Activated CD8-positive, alpha-beta T cell treated with anti-CD3 and anti-CD28 coated beads, Interleukin-2, amount 10 ng/mL, durations not matched to agents 7 days and 5 days (primary cell): ENCODE measurements at regions not wholly inside any gene's neighbourhood (a gene's known extent, or its start where the extent isn't known, plus 50 kb on each side); places are given as distances from the start of the nearest gene placed in this dataset.

ENCODE experiments used
- ATAC-seq: fragments of 150-1000 bp; cut with Tn5 transposase; one replicate; pipeline ENCODE4 v1.10.0; 2021; ENCODE audit warnings: moderate library complexity
- CTCF ChIA-PET: fragments of 350-600 bp; sonication (Branson Sonifier 250); formaldehyde crosslinking; loops from one replicate; lab custom pipeline; 2021; ENCODE audit warnings: antibody characterized with exemption; lab: Charles Lee
- POLR2A ChIA-PET: fragments of 350-600 bp; sonication (Branson Sonifier 250); formaldehyde crosslinking; loops from one replicate; lab custom pipeline; 2021; ENCODE audit warnings: antibody characterized with exemption; lab: Charles Lee
- DNase-seq: peaks from one replicate; pipeline ENCODE4 v3.0.0-alpha.2; 2020
- H3K27ac Mint-ChIP-seq: one replicate; pipeline ENCODE4 v1.8.0; 2021; ENCODE audit warnings: mild to moderate bottlenecking, mixed read lengths
- H3K27me3 Mint-ChIP-seq: one replicate; pipeline ENCODE4 v1.8.0; 2021; ENCODE audit warnings: low read depth, mixed read lengths
- H3K36me3 Mint-ChIP-seq: one replicate; pipeline ENCODE4 v1.8.0; 2021; ENCODE audit warnings: low read depth, mixed read lengths
- H3K4me1 Mint-ChIP-seq: one replicate; pipeline ENCODE4 v1.8.0; 2021; ENCODE audit warnings: low read depth, mixed read lengths
- H3K4me3 Mint-ChIP-seq: one replicate; pipeline ENCODE4 v1.8.0; 2021; ENCODE audit warnings: mild to moderate bottlenecking, mixed read lengths
- H3K9me3 Mint-ChIP-seq: one replicate; pipeline ENCODE4 v1.8.0; 2022; ENCODE audit warnings: mixed read lengths; ENCODE audit not compliant: insufficient read depth

GRCh38 chr4:23353200-23353599, 536.6 kb downstream of the PPARGC1A start:
- no peaks in the 10 kb centered on the region for H3K36me3 Mint-ChIP-seq
- POLR2A ChIA-PET = no interaction called here
- H3K9me3 Mint-ChIP-seq = no peaks in the 10 kb centered on the region
- H3K27ac Mint-ChIP-seq = no peak overlapping the region
- DNase-seq (no peak), ATAC-seq (no peak)
- H3K4me3 Mint-ChIP-seq = no peak overlapping the region
- no peaks in the 10 kb centered on the region for H3K27me3 Mint-ChIP-seq
- H3K4me1 Mint-ChIP-seq = peaks cover 2% of the 10 kb centered on the region
- CTCF ChIA-PET = no interaction called here

- ChIA-PET CTCF (no interaction called here), POLR2A (no interaction called here)
- Mint-ChIP-seq H3K27ac (no peak overlapping the region), H3K9me3 (no peaks in the 10 kb centered on the region), H3K4me1 (peaks cover 2% of the 10 kb centered on the region), H3K36me3 (no peaks in the 10 kb centered on the region), H3K27me3 (no peaks in the 10 kb centered on the region), H3K4me3 (no peak overlapping the region)
- ATAC-seq (no peak), DNase-seq (no peak)
Observed at GRCh38 chr4:23348789-23349498, 540.9 kb downstream of the PPARGC1A start.

GRCh38 chr4:23337292-23337691, 552.6 kb downstream of the PPARGC1A start:
- H3K27ac Mint-ChIP-seq = no peak overlapping the region
- H3K9me3 Mint-ChIP-seq = peaks cover 6% of the 10 kb centered on the region
- H3K27me3 Mint-ChIP-seq = no peaks in the 10 kb centered on the region
- DNase-seq (no peak), ATAC-seq (no peak)
- peaks cover 24% of the 10 kb centered on the region for H3K4me1 Mint-ChIP-seq
- ChIA-PET POLR2A (no interaction called here), CTCF (no interaction called here)
- no peaks in the 10 kb centered on the region for H3K36me3 Mint-ChIP-seq
- no peak overlapping the region for H3K4me3 Mint-ChIP-seq

- ATAC-seq = peak; percentile 91
- H3K27ac Mint-ChIP-seq = peak overlapping the region; percentile 77
- H3K9me3 Mint-ChIP-seq = peaks cover 6% of the 10 kb centered on the region
- H3K4me1 Mint-ChIP-seq = peaks cover 24% of the 10 kb centered on the region
- ChIA-PET CTCF (interaction anchor here (0.7 kb wide), 1 partner anchor 71 kb away, joined by 3 read pairs; no protein-coding TSS in a partner anchor), POLR2A (interaction anchor here (0.6 to 1.4 kb wide), 2 partner anchors 28 to 1250 kb away, joined by 3 read pairs; partner anchors contain the start of gene DHX15)
- H3K36me3 Mint-ChIP-seq = no peaks in the 10 kb centered on the region
- DNase-seq = peak; percentile 56
- peak overlapping the region; percentile 31 for H3K4me3 Mint-ChIP-seq
- H3K27me3 Mint-ChIP-seq = no peaks in the 10 kb centered on the region
Observed at GRCh38 chr4:23333946-23334878, 555.6 kb downstream of the PPARGC1A start.

- ATAC-seq (peak; percentile 29), DNase-seq (peak; percentile 24)
- Mint-ChIP-seq H3K9me3 (peaks cover 6% of the 10 kb centered on the region), H3K4me1 (peaks cover 24% of the 10 kb centered on the region), H3K27ac (no peak overlapping the region), H3K36me3 (no peaks in the 10 kb centered on the region), H3K4me3 (no peak overlapping the region), H3K27me3 (no peaks in the 10 kb centered on the region)
- POLR2A ChIA-PET = no interaction called here
- CTCF ChIA-PET = interaction anchor here (0.7 kb wide), 1 partner anchor 71 kb away, joined by 3 read pairs; no protein-coding TSS in a partner anchor
Observed at GRCh38 chr4:23333556-23333945, 556.3 kb downstream of the PPARGC1A start.

GRCh38 chr4:23332313-23332712, 557.5 kb downstream of the PPARGC1A start:
- Mint-ChIP-seq H3K4me1 (peaks cover 24% of the 10 kb centered on the region), H3K27me3 (no peaks in the 10 kb centered on the region), H3K36me3 (no peaks in the 10 kb centered on the region), H3K4me3 (no peak overlapping the region), H3K27ac (no peak overlapping the region), H3K9me3 (no peaks in the 10 kb centered on the region)
- ATAC-seq (no peak), DNase-seq (no peak)
- ChIA-PET CTCF (interaction anchor here (1.0 kb wide), 1 partner anchor 11 kb away, joined by 3 read pairs; no protein-coding TSS in a partner anchor), POLR2A (no interaction called here)

- POLR2A ChIA-PET = no interaction called here
- no peaks in the 10 kb centered on the region for H3K9me3 Mint-ChIP-seq
- H3K36me3 Mint-ChIP-seq = no peaks in the 10 kb centered on the region
- peaks cover 3% of the 10 kb centered on the region for H3K4me1 Mint-ChIP-seq
- CTCF ChIA-PET = no interaction called here
- H3K27ac Mint-ChIP-seq = no peak overlapping the region
- no peaks in the 10 kb centered on the region for H3K27me3 Mint-ChIP-seq
- DNase-seq (no peak), ATAC-seq (no peak)
- H3K4me3 Mint-ChIP-seq = no peak overlapping the region
Observed at GRCh38 chr4:23327120-23327519, 562.7 kb downstream of the PPARGC1A start.

GRCh38 chr4:23324021-23324690, 565.7 kb downstream of the PPARGC1A start:
- peaks cover 3% of the 10 kb centered on the region for H3K9me3 Mint-ChIP-seq
- no peak for DNase-seq
- CTCF ChIA-PET = no interaction called here

GRCh38 chr4:23323436-23323835, 566.4 kb downstream of the PPARGC1A start:
- Mint-ChIP-seq H3K27ac (no peak overlapping the region), H3K4me3 (no peak overlapping the region), H3K27me3 (no peaks in the 10 kb centered on the region), H3K36me3 (no peaks in the 10 kb centered on the region), H3K4me1 (peaks cover 3% of the 10 kb centered on the region), H3K9me3 (peaks cover 3% of the 10 kb centered on the region)
- ATAC-seq (no peak), DNase-seq (no peak)
- POLR2A ChIA-PET = no interaction called here
- CTCF ChIA-PET = no interaction called here

More at GRCh38 chr4:23324021-23324690, 565.7 kb downstream of the PPARGC1A start:
- Mint-ChIP-seq H3K4me3 (no peak overlapping the region), H3K36me3 (no peaks in the 10 kb centered on the region), H3K27ac (no peak overlapping the region), H3K27me3 (no peaks in the 10 kb centered on the region), H3K4me1 (peaks cover 3% of the 10 kb centered on the region)
- no peak for ATAC-seq
- POLR2A ChIA-PET = no interaction called here

- no peak for DNase-seq
- no peak for ATAC-seq
- POLR2A ChIA-PET = no interaction called here
Observed at GRCh38 chr4:23322732-23323131, 567.1 kb downstream of the PPARGC1A start.

GRCh38 chr4:23320931-23321587, 568.8 kb downstream of the PPARGC1A start:
- DNase-seq = no peak
- Mint-ChIP-seq H3K27me3 (no peaks in the 10 kb centered on the region), H3K9me3 (peaks cover 3% of the 10 kb centered on the region), H3K36me3 (no peaks in the 10 kb centered on the region), H3K4me3 (no peak overlapping the region), H3K4me1 (peaks cover 3% of the 10 kb centered on the region), H3K27ac (no peak overlapping the region)
- POLR2A ChIA-PET = no interaction called here
- no peak for ATAC-seq
- CTCF ChIA-PET = interaction anchor here (1.0 kb wide), 1 partner anchor 16 kb away, joined by 3 read pairs; no protein-coding TSS in a partner anchor

More at GRCh38 chr4:23322732-23323131, 567.1 kb downstream of the PPARGC1A start:
- Mint-ChIP-seq H3K27ac (no peak overlapping the region), H3K9me3 (peaks cover 3% of the 10 kb centered on the region), H3K4me1 (peaks cover 3% of the 10 kb centered on the region), H3K4me3 (no peak overlapping the region), H3K27me3 (no peaks in the 10 kb centered on the region), H3K36me3 (no peaks in the 10 kb centered on the region)
- CTCF ChIA-PET = no interaction called here
